Left renal pelvis (tissue), 4 donors: ENCODE measurements at regions not wholly inside any gene's neighbourhood (a gene's known extent, or its start where the extent isn't known, plus 50 kb on each side); places are given as distances from the start of the nearest gene placed in this dataset.
"Not testable (repeated sequence)": the region's sequence is repeated elsewhere in the genome, so short reads cannot be mapped to it uniquely, and the experiment has no call there.

Experiments
- DNase-seq, 4 donors: peaks; one replicate each; pipeline ENCODE4 v3.0.0-alpha.2; 2013; ENCODE audit warnings: low read depth in 4 of 4, low spot score in 3 of 4

DNA sequence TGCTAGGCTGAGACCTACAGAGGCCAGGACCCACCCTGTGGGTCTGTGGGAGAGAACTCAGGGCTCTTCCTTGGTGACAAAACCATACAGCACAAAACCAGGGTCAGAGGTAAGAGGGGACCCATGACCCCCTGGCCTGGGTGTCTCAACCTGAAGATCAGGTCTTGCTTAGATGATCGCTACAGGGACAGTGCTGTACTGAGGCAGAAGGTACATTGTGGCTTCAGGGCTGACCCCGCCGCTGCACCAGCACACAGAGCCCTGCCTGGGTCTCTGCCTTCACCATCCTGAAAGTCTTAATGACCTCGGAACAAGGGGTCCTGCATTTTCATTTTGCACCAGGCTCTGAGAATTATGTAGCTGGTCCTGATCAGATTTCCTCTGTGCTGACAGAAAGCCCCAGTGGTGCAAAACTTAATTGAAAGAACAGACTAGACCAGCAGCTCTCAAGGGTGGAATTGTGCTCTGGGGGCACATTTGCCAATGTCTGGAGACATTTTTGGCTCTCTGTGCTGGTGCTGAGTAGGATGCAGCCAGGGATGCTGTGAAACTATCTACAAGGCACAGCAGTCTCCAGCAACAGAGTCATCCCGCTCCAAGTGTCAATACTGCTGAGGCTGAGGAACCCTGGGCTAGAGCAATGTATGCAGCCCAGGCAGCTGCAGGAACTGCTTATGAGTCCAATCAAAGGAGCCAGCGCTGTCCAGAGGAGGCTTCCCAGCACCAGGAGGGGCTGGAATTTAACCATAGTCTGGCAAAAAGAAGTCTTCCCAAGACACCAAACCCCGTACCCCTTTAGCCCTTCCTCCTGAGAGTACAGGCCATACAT is 254.9 kb downstream of the ERMARD start:
- no peak for DNase-seq

DNA sequence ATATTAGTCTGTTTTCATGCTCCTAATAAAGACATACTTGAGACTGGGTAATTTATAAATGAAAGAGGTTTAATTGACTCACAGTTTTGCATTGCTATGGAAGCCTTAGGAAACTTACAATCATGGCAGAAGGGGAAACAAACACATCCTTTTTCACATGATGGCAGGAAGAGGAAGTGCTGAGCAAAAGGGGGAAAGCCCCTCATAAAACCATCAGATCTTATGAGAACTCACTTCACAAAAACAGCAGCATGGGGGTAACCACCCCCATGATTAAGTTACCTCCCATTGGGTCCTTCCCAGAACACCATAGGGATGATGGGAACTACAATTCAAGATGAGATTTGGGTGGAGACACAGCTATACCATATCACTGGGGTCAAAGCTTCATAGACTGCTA is 254.2 kb downstream of the ERMARD start:
- DNase-seq, result no peak

DNA sequence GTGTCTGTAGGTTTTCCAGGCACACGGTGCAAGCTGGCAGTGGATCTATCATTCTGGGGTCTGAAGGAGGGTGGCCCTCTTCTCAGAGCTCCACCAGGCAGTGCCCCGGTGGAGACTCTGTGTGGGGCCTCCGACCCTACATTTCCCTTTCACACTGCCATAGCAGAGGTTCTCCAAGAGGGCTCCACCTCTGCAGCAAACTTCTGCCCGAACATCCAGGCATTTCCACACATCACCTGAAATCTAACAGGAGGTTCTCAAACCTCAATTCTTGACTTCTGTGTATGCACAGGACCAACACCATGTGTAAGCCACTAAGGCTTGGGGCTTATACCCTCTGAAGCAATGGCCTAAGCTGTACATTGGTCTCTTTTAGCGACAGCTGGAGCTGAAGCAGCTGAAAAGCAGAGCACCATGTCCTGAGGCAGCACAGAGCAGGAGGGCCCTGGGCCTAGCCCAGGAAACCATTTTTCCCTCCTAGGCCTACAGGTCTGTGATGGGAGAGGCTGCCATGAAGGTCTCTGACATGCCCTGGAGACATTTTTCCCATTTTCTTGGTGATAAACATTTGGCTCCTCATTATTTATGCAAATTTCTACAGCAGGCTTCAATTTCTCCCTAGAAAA is 253.3 kb downstream of the ERMARD start:
- no peak for DNase-seq

DNA sequence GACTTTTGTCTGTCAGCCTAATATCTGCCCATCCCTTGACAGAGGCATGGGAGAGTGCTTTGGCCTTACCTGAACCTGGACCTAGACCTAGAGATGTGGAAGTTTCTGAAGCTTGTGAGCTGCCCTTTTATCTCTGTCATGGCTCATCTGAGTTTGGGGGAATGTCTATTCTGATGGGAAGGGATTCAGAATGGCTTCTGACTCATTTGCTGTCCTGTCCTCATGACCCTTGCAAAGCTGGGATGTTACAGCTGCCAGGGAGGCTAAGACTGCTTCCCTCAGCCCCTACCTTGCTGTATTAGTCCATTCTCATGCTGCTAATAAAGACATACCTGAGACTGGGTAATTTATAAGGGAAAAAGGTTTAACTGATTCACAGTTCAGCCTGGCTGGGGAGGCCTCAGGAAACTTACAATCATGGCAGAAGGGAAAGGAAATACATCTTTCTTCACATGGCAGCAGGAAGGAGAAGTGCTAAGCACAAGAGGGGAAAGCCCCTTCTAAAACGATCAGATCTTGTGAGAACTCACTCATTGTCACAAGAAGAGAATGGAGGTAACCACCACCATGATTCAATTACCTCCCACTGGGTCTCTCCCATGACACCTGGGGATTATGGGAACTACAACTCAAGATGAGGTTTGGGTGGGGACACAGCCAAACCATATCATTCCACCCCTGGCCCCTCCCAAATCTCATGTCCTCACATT is 252.2 kb downstream of the ERMARD start:
- no peak for DNase-seq

DNA sequence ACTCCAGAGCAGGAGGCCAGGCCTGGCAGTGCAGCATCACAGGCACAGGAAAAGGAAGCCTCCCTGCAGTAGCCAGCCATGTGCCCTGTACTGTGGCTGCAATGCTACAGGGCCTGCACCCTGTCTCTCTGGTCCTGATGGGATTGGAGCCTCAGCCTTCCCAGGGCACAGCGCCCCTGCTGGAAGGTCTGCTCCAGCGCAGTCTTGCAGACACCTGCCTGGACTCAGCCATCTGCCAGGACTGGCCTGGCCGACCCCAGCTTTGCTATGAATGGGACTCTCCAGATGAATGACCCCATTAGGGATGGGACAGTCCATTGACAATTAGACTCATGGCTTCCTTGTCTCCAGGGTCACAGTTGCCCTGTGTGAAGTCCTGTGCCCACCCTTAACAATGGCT is 251.6 kb downstream of the ERMARD start:
- no peak for DNase-seq

DNA sequence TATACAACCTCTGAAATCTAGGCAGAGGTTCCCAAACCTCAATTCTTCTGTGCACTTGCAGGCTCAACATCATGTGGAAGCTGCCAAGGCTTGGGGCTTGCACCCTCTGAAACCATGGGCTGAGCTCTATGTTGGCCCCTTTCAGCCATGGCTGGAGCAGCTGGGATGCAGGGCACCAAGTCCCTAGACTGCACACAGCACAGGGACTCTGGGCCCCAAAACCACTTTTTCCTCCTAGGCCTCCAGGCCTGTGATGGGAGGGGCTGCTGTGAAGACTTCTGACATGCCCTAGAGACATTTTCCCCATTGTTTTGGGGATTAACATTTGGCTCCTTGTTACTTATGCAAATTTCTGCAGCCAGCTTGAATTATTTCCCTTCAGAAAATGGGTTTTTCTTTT is 250.4 kb downstream of the ERMARD start:
- DNase-seq, result not testable (repeated sequence)

DNA sequence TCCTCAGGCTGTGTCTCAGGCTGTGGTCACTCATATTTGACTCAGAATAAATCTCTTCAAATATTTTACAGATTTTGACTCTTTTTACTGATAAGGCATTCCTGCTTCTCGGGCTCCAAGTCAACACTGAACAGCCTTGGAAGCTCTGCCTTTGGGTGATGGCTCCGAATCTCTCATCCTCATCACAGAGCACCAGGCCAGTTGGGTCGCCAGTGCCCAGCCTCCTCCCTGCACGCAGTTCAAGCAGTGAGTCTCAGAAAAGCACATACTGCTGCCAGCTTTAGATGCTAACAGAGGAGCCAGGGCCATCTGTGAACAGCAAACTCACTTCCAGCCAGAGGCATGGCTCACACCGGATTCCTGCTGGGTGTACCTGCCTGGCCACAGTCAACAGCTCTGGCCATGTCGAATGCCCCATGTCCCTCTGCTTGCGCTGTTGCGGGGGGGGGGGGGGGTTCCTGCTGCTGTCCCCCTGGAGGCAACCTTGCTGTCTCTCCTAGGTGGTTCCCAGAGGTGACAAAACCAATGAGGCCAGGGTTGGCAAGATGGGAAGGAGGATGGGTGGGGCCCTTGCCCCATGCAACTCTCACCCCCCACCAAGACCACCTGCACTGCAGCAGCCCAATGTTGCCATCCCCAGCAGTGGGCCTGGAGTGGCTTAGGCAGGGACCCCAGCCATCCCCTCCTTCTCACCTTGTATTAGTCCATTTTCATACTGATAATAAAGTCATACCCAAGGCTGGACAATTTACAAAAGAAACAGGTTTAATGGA is 248.8 kb downstream of the ERMARD start:
- no peak for DNase-seq

DNA sequence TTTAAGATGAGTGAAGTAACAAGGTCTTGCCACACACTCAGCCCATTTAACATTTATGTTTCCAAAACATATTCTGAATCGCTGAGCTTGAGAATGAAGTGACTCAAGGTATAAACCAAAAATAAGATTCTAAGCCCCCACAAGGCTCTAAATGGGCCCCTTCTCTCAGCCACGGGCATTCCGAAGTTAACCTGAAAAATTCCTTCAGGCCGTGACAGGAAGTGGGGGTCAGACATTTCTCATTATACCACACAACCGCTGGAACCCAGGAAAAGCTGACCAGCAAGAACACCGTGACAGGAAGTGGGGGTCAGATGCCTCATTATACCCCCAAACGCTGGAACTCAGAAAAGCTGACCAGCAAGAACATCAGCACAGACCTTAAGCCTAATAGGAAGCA is 247.9 kb downstream of the ERMARD start:
- DNase-seq, result no peak

DNA sequence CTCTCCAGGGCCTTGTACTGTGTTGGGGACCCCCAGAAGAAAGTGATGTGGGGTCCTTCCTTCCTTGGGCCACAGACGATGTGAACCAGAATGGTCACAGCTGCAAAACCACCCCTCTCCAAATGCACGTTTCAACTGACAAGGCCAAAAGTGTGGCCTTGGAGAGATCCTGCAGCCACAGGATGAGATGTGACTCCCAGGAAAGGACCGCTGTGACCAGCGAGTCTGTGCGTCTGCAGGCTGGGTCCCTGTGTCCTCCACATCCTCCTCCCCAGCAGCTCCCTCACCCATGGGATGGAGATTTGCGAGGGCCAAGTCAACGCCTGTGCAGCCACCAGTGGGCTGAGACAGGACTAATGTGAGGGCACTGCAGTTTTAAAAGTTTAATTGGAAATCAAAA is 247.0 kb downstream of the ERMARD start:
- DNase-seq, result no peak

DNA sequence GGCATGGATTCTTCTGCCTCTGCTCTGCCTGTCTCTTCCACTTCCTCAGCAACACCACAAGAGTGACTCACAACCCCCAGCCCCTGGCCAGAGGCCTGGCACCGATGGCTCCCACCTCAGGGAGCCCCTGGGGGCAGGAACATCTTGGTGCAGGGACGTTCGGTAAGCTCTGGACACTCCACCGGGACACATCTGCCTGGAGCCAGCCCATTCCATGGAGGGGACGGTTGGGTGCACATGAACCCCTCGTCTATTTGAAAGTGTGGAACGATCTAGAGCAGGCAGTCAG is 246.5 kb downstream of the ERMARD start:
- DNase-seq, result no peak

DNA sequence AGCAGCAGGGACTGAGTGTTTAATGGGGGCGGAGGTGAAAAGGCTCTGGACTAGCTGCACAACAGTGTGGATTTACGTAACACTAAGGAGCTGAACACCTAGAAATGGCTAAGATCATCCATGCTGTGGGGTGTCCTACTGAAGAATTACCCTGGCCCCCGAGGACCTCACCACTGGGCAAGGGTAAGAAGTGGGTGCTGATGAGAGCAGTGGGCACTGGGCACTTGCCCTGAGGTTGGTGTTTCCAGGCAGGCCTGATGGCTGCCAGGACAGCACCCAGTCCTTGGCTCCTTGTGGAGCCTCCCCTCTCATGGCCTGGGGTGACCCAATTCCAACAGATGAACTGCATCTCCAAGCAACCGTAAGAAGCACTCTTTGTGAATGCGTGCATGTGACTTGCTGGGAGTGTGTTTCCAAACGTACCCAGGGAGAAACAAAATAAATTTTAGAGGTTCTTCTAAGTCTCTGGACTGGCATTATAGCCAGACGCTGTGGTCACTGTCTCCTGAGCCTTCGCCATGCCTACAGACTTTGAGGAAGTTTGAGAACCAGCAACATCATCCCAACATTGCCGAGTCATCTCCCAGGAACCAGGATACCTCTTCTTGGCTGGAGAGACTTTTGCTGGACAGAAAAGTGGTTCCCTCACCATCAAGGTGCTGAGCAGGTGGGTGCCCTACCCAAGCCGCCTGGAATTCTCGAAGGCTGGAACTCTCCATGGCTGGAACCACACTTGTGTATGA is 245.9 kb downstream of the ERMARD start:
- DNase-seq, result no peak

DNA sequence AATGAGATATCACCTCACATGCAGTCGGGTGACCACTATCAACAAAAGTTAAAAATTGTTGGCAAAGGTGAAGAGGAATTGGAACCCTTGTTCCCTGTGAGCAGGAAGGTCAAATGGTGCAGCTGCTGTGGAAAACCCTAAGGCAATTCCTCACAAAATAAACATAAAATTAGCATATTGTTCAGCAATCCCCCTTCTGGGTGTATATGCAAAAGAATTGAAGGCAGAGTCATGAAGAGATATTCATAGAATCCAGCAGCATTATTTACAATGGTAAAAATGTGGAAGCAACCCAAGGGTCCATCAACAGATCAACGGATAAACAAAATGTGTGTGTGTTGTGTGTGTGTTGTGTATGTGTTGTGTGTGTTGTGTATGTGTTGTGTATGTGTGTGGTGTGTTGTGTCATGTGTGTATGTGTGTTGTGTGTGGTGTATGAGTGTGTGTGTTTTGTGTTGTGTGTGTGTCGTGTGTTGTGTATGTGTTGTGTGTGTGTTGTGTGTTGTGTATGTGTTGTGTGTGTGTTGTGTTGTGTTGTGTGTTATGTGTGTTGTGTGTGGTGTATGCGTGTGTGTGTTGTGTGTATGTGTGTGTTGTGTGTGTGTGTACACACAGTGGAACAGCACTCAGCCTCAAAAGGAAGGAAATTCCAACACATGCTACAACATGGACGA is 245.1 kb downstream of the ERMARD start:
- no peak for DNase-seq

DNA sequence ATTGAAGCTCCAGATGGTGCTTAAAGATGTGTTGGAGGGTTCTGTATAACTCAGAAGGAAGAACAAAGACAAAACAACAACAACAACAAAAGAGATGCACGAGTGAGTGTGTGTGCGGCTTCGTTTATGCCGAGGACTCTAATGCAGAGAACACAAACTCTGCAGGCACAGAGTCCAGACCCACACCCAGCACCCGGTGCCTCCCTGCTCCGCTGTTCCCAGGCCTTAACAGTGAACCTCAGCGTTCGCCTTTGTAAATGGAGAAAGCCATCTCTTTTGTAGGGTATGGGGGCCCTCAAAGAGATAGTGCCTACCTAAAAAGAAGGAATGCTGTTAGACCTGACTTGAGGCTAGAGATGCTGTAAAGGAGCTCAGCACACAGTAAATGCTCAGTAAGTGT is 243.3 kb downstream of the ERMARD start:
- DNase-seq, result no peak

DNA sequence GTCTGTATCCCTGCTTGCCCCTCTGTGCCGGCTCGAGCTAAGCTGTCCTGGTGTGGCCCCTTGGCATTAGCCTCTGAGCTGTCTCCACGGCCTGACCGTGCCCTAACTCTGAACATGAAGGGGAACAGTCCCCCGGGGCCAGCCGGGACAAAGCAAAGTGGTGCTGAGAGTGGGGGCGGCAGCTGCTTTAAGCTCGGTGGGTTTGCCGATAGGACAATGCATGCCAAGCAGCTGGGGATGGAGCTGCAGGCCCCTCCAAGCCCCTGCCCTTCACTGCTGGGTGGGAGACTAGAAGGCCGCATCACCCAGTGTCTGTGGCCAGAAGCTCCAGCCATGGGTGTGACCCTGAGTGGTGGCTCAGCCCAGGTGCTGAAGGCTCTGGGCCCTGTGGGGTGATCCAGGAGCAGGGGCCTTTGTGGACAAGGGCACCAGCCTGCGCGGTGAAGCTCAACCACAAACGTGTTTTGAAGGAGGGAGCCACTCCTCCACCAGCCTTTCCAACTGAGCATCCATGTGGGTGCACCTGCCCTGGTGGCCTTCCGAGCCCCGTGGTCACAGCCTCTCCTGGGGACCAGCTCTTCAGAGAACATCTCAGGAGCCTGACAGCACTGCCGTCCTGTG is 242.5 kb downstream of the ERMARD start:
- no peak for DNase-seq

DNA sequence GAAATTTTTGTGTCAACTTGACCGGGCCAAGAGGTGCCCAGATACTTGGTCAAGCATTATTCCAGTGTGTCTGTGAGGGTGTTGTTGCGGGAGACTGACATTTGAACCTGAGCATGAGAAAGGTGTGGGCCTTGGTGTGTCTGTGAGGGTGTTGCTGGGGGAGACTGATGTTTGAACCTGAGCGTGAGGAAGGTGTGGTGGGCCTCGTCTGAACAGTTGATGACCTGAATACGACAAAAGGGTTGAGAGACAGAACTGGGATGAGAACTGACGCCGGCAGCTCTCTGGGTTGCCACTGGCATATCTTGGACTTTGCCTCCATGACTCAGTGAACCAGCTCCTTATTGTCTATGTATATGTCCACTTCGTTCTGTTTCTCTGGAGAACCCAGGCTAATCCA is 240.5 kb downstream of the ERMARD start:
- DNase-seq, result no peak

DNA sequence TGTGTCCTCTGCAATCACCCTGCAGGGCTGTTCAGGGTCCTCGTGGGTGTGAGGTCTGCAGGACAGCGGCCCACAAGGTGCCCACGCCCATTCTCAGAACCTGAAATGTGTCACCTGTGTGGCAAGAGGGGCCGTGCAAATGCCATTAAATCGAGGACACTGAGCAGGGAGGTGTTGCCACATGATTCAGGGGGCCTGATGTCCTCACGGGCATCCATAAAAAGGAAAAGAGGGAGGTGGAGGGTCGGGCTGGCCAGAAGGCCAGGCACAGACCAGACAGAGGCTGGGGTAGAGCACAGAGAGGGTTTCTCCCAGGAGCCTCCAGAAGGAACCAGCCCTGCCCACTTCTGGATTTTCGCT is 239.6 kb downstream of the ERMARD start:
- DNase-seq, result no peak

DNA sequence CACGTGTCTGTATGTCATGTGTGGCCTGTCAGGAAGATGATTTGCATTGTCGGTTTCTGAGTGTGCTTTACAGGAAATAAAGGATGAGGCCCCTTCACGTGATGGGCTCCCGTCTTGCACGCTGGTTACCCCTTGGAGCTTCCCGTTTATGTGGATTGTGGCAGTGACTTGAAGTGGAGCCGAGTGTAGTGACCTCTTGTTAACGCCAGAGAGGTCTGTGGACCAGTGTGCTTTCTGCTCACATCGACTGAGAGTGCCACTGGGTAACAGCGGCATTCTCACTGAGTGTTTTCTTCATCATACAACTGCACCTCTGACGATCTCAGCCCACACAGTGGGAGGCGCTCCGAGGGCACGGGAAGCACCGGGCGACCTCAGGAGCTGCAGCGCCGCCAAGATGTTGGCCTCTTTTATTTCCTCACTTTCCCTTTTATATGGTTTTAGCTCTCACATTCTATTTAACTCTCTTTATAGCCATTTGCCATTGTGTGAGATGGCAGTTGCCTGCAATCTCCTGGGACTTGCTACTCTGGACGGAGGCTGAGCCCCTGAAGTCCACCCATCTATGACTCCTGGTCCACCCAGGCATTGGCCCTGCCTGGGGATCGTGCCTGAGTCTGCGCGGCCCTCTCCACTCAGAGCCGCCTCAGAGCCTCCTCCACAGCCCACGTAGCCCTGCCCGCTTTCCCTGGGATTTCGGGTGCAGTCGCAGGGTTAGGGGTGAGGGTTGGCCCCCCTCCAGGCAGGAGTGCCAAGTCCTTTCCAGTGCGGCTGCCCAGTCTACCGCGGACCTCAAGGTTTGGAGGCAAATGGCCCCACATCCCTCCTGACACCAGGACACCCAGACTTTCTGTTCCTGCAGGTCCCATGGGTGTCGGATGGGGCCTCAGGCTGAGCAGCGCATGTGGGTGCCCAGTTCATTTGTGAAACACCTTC is 238.9 kb downstream of the ERMARD start:
- DNase-seq, result no peak

DNA sequence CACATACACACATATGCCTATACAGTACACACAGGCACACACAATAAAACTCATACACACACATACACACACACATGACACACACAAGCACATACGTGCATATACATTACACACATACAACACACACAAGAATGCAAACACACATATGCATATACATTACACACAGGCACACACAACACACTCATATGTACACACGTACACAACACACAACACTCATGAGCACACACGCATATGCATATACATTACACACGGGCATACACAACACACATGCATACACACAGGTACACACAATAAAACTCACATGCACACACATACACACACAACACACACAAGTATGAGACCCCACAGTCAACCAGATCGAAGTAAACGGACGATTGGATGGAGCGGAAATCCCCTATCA is 238.2 kb downstream of the ERMARD start:
- DNase-seq, result no peak
